ENCODE measurements at regions not wholly inside any gene's neighbourhood (a gene's known extent, or its start where the extent isn't known, plus 50 kb on each side); places are given as distances from the start of the nearest gene placed in this dataset.

- H3K36me3 ChIP-seq (ENCODE audit: control insufficient read depth in 2 of 2, insufficient read depth in 2 of 2, low read length in 1 of 2): no peaks in the 10 kb centered on the region
- H3K9me3 ChIP-seq (ENCODE audit: control insufficient read depth in 2 of 2, insufficient read depth in 1 of 2, low read length in 1 of 2): no peaks in the 10 kb centered on the region
- H3K4me1 ChIP-seq (ENCODE audit: control insufficient read depth in 2 of 2, insufficient read depth in 2 of 2, low read length in 2 of 2): no peaks in the 10 kb centered on the region
- 82% methylated on average over 1 of the region's 1 CpG for WGBS
- DNase-seq (ENCODE audit: low read depth in 6 of 9, low spot score in 9 of 9): no peak
- H3K27ac ChIP-seq (ENCODE audit: low read depth in 1 of 2, low read length in 1 of 2): no peak overlapping the region
- no peak overlapping the region for H3K4me3 ChIP-seq (ENCODE audit: low read length in 2 of 2)
- H3K27me3 ChIP-seq (ENCODE audit: control insufficient read depth in 2 of 2, insufficient read depth in 1 of 2, low read length in 1 of 2): no peaks in the 10 kb centered on the region
Observed at GRCh38 chr4:129498626-129499025, 402.7 kb downstream of the C4orf33 start.

DNA sequence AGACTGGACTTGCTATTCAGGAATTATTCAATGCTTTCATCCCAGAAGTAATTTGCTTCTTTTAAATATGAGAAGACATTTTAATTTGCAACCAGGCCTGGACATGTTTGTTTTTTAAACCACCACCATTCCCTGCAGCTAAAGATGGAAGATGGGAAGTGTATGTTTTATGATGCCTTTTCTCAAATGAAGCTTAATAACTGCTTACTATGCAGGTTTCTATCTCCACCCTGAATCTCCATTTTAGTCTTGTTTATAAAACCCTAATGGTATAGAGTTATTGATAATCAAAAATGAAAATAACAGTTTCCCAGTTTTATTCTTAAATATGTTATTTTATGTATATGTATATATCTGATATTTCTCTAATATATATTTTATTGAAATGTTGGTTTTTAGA lies 418.9 kb downstream of the C4orf33 start:
- no peaks in the 10 kb centered on the region for H3K27me3 ChIP-seq (ENCODE audit: control insufficient read depth in 2 of 2, insufficient read depth in 1 of 2, low read length in 1 of 2)
- H3K9me3 ChIP-seq (ENCODE audit: control insufficient read depth in 2 of 2, insufficient read depth in 1 of 2, low read length in 1 of 2): no peaks in the 10 kb centered on the region
- H3K4me1 ChIP-seq (ENCODE audit: control insufficient read depth in 2 of 2, insufficient read depth in 2 of 2, low read length in 2 of 2): no peaks in the 10 kb centered on the region
- DNase-seq (ENCODE audit: low read depth in 6 of 9, low spot score in 9 of 9): no peak
- no peaks in the 10 kb centered on the region for H3K36me3 ChIP-seq (ENCODE audit: control insufficient read depth in 2 of 2, insufficient read depth in 2 of 2, low read length in 1 of 2)
- no peak overlapping the region for H3K27ac ChIP-seq (ENCODE audit: low read depth in 1 of 2, low read length in 1 of 2)
- H3K4me3 ChIP-seq (ENCODE audit: low read length in 2 of 2): no peak overlapping the region

DNA sequence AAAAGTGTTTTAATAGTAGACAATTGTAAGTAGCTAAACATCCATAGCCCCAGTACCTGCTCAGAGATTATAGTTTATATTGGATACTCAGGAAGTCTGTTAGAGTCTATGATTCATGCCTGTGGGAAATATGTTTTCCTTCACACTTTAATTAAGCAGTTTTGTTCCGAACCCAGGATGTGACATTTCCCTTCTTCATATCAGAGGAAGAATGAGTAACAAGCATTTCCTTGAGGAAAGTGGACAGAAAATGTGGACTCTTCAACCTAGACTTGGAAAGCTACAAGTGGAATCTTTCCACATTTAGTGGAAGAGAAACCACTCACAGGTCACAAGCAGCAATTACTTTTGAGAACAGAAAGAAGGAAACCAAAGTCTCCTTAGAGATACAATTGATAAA lies 419.4 kb downstream of the C4orf33 start:
- no peak for DNase-seq (ENCODE audit: low read depth in 6 of 9, low spot score in 9 of 9)
- whole genome bisulfite sequencing: 34% methylated on average over 1 of the region's 1 CpG
- H3K36me3 ChIP-seq (ENCODE audit: control insufficient read depth in 2 of 2, insufficient read depth in 2 of 2, low read length in 1 of 2): no peaks in the 10 kb centered on the region
- H3K27ac ChIP-seq (ENCODE audit: low read depth in 1 of 2, low read length in 1 of 2): no peak overlapping the region
- no peaks in the 10 kb centered on the region for H3K9me3 ChIP-seq (ENCODE audit: control insufficient read depth in 2 of 2, insufficient read depth in 1 of 2, low read length in 1 of 2)
- no peaks in the 10 kb centered on the region for H3K4me1 ChIP-seq (ENCODE audit: control insufficient read depth in 2 of 2, insufficient read depth in 2 of 2, low read length in 2 of 2)
- H3K27me3 ChIP-seq (ENCODE audit: control insufficient read depth in 2 of 2, insufficient read depth in 1 of 2, low read length in 1 of 2): no peaks in the 10 kb centered on the region
- no peak overlapping the region for H3K4me3 ChIP-seq (ENCODE audit: low read length in 2 of 2)

DNA sequence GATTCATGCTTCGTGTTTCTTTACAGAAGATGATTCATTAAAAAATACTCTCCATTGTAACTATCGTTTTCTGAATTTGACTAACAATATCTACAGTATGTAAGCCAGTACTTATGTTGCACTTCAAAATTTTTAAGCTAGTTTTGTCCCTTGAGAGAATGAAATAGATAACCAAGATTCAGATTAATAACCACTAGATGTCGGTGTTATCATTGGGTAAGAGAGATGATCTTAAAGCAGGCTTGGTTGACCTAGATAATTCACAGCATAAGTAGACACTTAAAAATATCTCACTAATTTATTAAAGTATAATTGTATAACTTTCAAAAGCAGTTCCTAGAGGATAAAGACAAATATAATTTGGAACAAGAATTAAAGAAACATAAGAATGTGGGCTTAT lies 430.9 kb downstream of the C4orf33 start:
- peak in 5 of 9 donors; percentile 10 to 70 (median 18) for DNase-seq (ENCODE audit: low read depth in 6 of 9, low spot score in 9 of 9)
- no peaks in the 10 kb centered on the region for H3K9me3 ChIP-seq (ENCODE audit: control insufficient read depth in 2 of 2, insufficient read depth in 1 of 2, low read length in 1 of 2)
- no peaks in the 10 kb centered on the region for H3K36me3 ChIP-seq (ENCODE audit: control insufficient read depth in 2 of 2, insufficient read depth in 2 of 2, low read length in 1 of 2)
- 91% methylated on average over 3 of the region's 3 CpGs for WGBS
- H3K4me1 ChIP-seq (ENCODE audit: control insufficient read depth in 2 of 2, insufficient read depth in 2 of 2, low read length in 2 of 2): no peaks in the 10 kb centered on the region
- H3K4me3 ChIP-seq (ENCODE audit: low read length in 2 of 2): no peak overlapping the region
- H3K27ac ChIP-seq (ENCODE audit: low read depth in 1 of 2, low read length in 1 of 2): no peak overlapping the region
- no peaks in the 10 kb centered on the region for H3K27me3 ChIP-seq (ENCODE audit: control insufficient read depth in 2 of 2, insufficient read depth in 1 of 2, low read length in 1 of 2)

DNA sequence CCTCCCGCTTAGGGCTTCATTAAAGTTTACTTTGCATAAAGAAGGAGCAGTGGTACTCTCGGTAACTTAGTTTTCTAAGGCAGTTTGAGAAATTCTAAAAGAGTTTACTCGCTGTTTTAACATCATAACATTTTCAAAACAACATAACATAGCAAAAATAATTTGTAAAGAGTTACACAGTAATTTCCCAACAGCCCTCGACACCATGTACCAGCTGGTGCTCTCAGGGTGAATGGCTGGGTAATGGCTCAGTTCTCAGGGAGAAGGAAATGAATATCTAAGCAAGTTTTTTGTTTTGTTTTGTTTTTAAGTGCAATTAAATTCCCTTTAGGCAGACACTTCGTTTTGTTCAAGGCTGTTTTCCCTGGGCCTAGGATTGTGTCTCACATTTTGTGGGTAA lies 435.3 kb downstream of the C4orf33 start:
- Histone ChIP-seq H3K4me1 (ENCODE audit: control insufficient read depth in 2 of 2, insufficient read depth in 2 of 2, low read length in 2 of 2) (no peaks in the 10 kb centered on the region), H3K27me3 (ENCODE audit: control insufficient read depth in 2 of 2, insufficient read depth in 1 of 2, low read length in 1 of 2) (no peaks in the 10 kb centered on the region), H3K27ac (ENCODE audit: low read depth in 1 of 2, low read length in 1 of 2) (no peak overlapping the region), H3K36me3 (ENCODE audit: control insufficient read depth in 2 of 2, insufficient read depth in 2 of 2, low read length in 1 of 2) (no peaks in the 10 kb centered on the region), H3K4me3 (ENCODE audit: low read length in 2 of 2) (no peak overlapping the region), H3K9me3 (ENCODE audit: control insufficient read depth in 2 of 2, insufficient read depth in 1 of 2, low read length in 1 of 2) (no peaks in the 10 kb centered on the region)
- 91% methylated on average over 5 of the region's 5 CpGs for WGBS
- DNase-seq (ENCODE audit: low read depth in 6 of 9, low spot score in 9 of 9): no peak

GRCh38 chr4:129532573-129532972 lies 436.6 kb downstream of the C4orf33 start:
- no peaks in the 10 kb centered on the region for H3K36me3 ChIP-seq (ENCODE audit: control insufficient read depth in 2 of 2, insufficient read depth in 2 of 2, low read length in 1 of 2)
- H3K27me3 ChIP-seq (ENCODE audit: control insufficient read depth in 2 of 2, insufficient read depth in 1 of 2, low read length in 1 of 2): no peaks in the 10 kb centered on the region
- no peaks in the 10 kb centered on the region for H3K9me3 ChIP-seq (ENCODE audit: control insufficient read depth in 2 of 2, insufficient read depth in 1 of 2, low read length in 1 of 2)
- DNase-seq (ENCODE audit: low read depth in 6 of 9, low spot score in 9 of 9): peak in 2 of 9 donors; percentile 4 to 41
- H3K4me1 ChIP-seq (ENCODE audit: control insufficient read depth in 2 of 2, insufficient read depth in 2 of 2, low read length in 2 of 2): no peaks in the 10 kb centered on the region
- H3K27ac ChIP-seq (ENCODE audit: low read depth in 1 of 2, low read length in 1 of 2): no peak overlapping the region
- no peak overlapping the region for H3K4me3 ChIP-seq (ENCODE audit: low read length in 2 of 2)
- whole genome bisulfite sequencing: 72% methylated on average over 1 of the region's 1 CpG

- DNase-seq (ENCODE audit: low read depth in 6 of 9, low spot score in 9 of 9): no peak
- no peak overlapping the region for H3K4me3 ChIP-seq (ENCODE audit: low read length in 2 of 2)
- no peaks in the 10 kb centered on the region for H3K27me3 ChIP-seq (ENCODE audit: control insufficient read depth in 2 of 2, insufficient read depth in 1 of 2, low read length in 1 of 2)
- no peaks in the 10 kb centered on the region for H3K4me1 ChIP-seq (ENCODE audit: control insufficient read depth in 2 of 2, insufficient read depth in 2 of 2, low read length in 2 of 2)
- H3K27ac ChIP-seq (ENCODE audit: low read depth in 1 of 2, low read length in 1 of 2): no peak overlapping the region
- H3K36me3 ChIP-seq (ENCODE audit: control insufficient read depth in 2 of 2, insufficient read depth in 2 of 2, low read length in 1 of 2): no peaks in the 10 kb centered on the region
- no peaks in the 10 kb centered on the region for H3K9me3 ChIP-seq (ENCODE audit: control insufficient read depth in 2 of 2, insufficient read depth in 1 of 2, low read length in 1 of 2)
Observed at GRCh38 chr4:129543299-129543698, 447.3 kb downstream of the C4orf33 start.

DNA sequence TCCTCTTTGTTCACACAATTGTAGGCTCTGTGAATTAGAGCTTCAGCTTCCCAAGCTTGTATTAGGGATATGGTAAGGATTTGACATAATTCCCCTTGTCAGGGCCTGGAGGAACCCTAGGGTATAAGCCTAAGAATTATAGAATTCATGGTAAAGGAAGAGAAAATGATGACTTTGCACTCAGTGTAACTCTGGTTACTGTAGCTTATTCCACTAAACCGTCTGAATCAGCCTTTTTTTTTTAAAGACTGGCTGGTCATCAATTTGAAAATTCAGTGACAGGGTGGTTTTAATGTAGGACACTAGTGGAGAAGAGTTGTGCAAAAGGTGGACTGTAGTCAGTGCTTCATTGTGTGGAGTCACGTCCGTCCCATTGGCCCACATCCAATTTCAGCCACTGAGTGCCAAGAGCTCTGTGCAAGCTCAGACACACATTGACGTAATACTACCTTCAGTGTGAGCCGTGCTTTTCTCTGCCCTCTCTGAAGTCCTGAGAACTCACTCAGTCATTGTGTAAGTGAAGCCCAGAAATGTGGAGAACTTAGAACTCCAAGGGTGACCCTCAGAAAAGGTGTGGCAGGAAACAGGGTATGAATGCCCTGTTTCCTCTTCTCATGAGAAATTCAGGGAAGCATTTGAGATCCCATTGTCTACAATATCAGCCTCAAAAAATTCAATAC lies 449.8 kb downstream of the C4orf33 start:
- 76% methylated on average over 5 of the region's 5 CpGs for WGBS
- H3K4me3 ChIP-seq (ENCODE audit: low read length in 2 of 2): no peak overlapping the region
- H3K4me1 ChIP-seq (ENCODE audit: control insufficient read depth in 2 of 2, insufficient read depth in 2 of 2, low read length in 2 of 2): no peaks in the 10 kb centered on the region
- no peak overlapping the region for H3K27ac ChIP-seq (ENCODE audit: low read depth in 1 of 2, low read length in 1 of 2)
- no peaks in the 10 kb centered on the region for H3K36me3 ChIP-seq (ENCODE audit: control insufficient read depth in 2 of 2, insufficient read depth in 2 of 2, low read length in 1 of 2)
- no peaks in the 10 kb centered on the region for H3K9me3 ChIP-seq (ENCODE audit: control insufficient read depth in 2 of 2, insufficient read depth in 1 of 2, low read length in 1 of 2)
- DNase-seq (ENCODE audit: low read depth in 6 of 9, low spot score in 9 of 9): no peak
- H3K27me3 ChIP-seq (ENCODE audit: control insufficient read depth in 2 of 2, insufficient read depth in 1 of 2, low read length in 1 of 2): no peaks in the 10 kb centered on the region

DNA sequence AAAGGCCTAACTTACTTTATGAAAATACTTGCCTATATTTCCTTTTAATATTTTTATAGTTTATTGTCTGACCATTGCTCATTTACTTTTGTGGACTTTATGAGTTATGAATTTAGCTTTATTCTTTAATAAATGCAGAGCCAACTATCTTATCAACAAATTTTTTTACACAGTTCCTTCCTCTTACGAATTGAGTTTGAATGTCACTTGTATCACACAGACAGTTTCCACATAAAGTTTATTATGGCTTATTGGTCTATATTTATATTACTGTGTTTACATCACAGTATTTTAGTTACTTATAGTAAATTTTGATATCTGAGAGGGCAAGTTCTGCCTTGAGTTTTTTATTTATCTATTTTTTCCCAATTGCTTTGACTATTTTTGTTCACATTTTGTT lies 450.6 kb downstream of the C4orf33 start:
- no peak overlapping the region for H3K27ac ChIP-seq (ENCODE audit: low read depth in 1 of 2, low read length in 1 of 2)
- no peaks in the 10 kb centered on the region for H3K4me1 ChIP-seq (ENCODE audit: control insufficient read depth in 2 of 2, insufficient read depth in 2 of 2, low read length in 2 of 2)
- 66% methylated on average over 1 of the region's 1 CpG for WGBS

More for the DNA sequence above, 450.6 kb downstream of the C4orf33 start:
- Histone ChIP-seq H3K36me3 (ENCODE audit: control insufficient read depth in 2 of 2, insufficient read depth in 2 of 2, low read length in 1 of 2) (no peaks in the 10 kb centered on the region), H3K27me3 (ENCODE audit: control insufficient read depth in 2 of 2, insufficient read depth in 1 of 2, low read length in 1 of 2) (no peaks in the 10 kb centered on the region), H3K4me3 (ENCODE audit: low read length in 2 of 2) (no peak overlapping the region), H3K9me3 (ENCODE audit: control insufficient read depth in 2 of 2, insufficient read depth in 1 of 2, low read length in 1 of 2) (no peaks in the 10 kb centered on the region)
- no peak for DNase-seq (ENCODE audit: low read depth in 6 of 9, low spot score in 9 of 9)
